ENCODE measurements at regions not wholly inside any gene's neighbourhood (a gene's known extent, or its start where the extent isn't known, plus 50 kb on each side); places are given as distances from the start of the nearest gene placed in this dataset.

DNA sequence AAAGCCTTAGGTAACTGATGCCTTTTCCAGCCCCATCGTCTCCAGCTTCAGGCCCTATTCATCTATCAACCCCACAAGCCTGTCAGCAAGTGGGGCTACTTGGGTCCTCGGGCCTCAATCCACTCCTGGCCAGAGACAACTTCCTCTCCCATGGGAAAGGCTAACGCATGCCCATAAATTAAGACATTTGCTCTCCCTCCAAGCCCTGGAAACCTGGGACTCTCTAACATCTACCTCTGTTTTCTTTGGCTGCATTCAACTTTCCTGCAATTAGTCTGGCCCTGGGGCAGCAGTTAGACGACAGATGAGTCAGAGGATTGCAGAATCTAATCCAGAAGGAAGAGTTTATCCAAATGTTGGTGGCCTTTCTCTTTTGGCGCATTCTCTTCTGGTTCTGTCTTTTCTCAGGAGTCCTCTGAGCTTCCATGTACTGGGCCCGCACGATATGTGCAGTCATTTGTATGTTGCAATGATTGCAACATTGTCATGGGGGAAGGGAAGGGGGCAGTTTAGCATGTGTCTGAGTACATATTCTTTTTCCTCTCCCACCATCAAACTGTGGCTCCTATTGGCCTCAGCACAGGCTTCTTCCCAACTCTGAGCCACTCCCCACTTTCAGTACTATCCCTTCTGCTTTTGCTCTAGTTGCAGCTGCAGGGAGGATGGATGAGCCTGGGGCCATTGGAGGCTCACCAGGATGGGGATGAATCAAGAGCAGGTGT is 54.4 kb downstream of the NAV1 start (continued):
- TF ChIP-seq POLR2A (IDR thresholded peaks at IDR 0.05; ENCODE audit: control extremely low read depth in 1 of 2, low read depth in 2 of 2, low read length in 2 of 2) (no peak), RXRA (IDR thresholded peaks at IDR 0.05; ENCODE audit: insufficient read depth, low read depth, low read length) (no peak), JUN (IDR thresholded peaks at IDR 0.05; ENCODE audit: low read depth, low read length) (no peak)

Measured in H1 (cell line).